Liver (tissue), 8 donors: ENCODE measurements at regions not wholly inside any gene's neighbourhood (a gene's known extent, or its start where the extent isn't known, plus 50 kb on each side); places are given as distances from the start of the nearest gene placed in this dataset.

ENCODE experiments used
- DNase-seq: peaks from one replicate; pipeline ENCODE4 v3.0.0-alpha.2; 2017; ENCODE audit warnings: low spot score
- H3K27ac ChIP-seq, 2 donors: one replicate each; pipeline ENCODE4 v1.7.0; 2013; ENCODE audit warnings: inconsistent platforms in 2 of 2, low read length in 2 of 2, control low read depth in 1 of 2, low read depth in 1 of 2, mild to moderate bottlenecking in 1 of 2
- H3K27me3 ChIP-seq, 4 donors: one replicate each; pipeline versions ENCODE4 v1.6.1 to v1.7.0; 2013; ENCODE audit warnings: low read length in 3 of 4, inconsistent platforms in 1 of 4, mild to moderate bottlenecking in 1 of 4, moderate library complexity in 1 of 4; ENCODE audit not compliant: control insufficient read depth in 4 of 4, insufficient read depth in 4 of 4
- H3K36me3 ChIP-seq, 4 donors: one replicate each; pipeline versions ENCODE4 v1.6.1 to v1.7.0; 2013; ENCODE audit warnings: low read length in 3 of 4, mild to moderate bottlenecking in 3 of 4, low read depth in 1 of 4, moderate library complexity in 1 of 4; ENCODE audit not compliant: control insufficient read depth in 4 of 4, insufficient read depth in 3 of 4
- H3K4me1 ChIP-seq, 4 donors: one replicate each; pipeline versions ENCODE4 v1.6.1 to v1.7.0; 2013; ENCODE audit warnings: low read length in 3 of 4, mild to moderate bottlenecking in 3 of 4, moderate library complexity in 1 of 4; ENCODE audit not compliant: control insufficient read depth in 4 of 4, insufficient read depth in 4 of 4
- H3K4me3 ChIP-seq, 3 donors: one replicate each; pipeline versions ENCODE4 v1.6.1 to v1.7.0; 2013; ENCODE audit warnings: low read length in 3 of 3, control low read depth in 1 of 3, low read depth in 1 of 3, mild to moderate bottlenecking in 1 of 3
- H3K9ac ChIP-seq, 2 donors: one replicate each; pipeline ENCODE4 v1.7.0; 2013; ENCODE audit warnings: low read length in 2 of 2, mild to moderate bottlenecking in 2 of 2, moderate library complexity in 2 of 2, control low read depth in 1 of 2, low read depth in 1 of 2
- H3K9me3 ChIP-seq, 4 donors: one replicate each; pipeline versions ENCODE4 v1.6.1 to v1.7.0; 2013; ENCODE audit warnings: low read length in 3 of 4; ENCODE audit not compliant: control insufficient read depth in 4 of 4
- EGR1 ChIP-seq, 2 donors: IDR thresholded peaks; 2 replicates each; pipeline ENCODE4 v1.6.1; 2016 to 2018; ENCODE audit warnings: antibody characterized with exemption in 2 of 2, low read depth in 2 of 2
- FOXA1 ChIP-seq: IDR thresholded peaks from 2 replicates; pipeline ENCODE4 v1.6.1; 2016; ENCODE audit warnings: antibody characterized with exemption
- FOXA2 ChIP-seq: IDR thresholded peaks from 2 replicates; pipeline ENCODE4 v1.6.1; 2016; ENCODE audit warnings: antibody characterized with exemption
- GABPA ChIP-seq, 2 donors: IDR thresholded peaks in 1 of 2; conservative IDR thresholded peaks in 1 of 2; 2 replicates each; pipeline ENCODE4 v1.6.1; 2016; ENCODE audit warnings: antibody characterized with exemption in 2 of 2, mild to moderate bottlenecking in 1 of 2, moderate library complexity in 1 of 2
- HNF4G ChIP-seq: IDR thresholded peaks from 2 replicates; pipeline ENCODE4 v1.6.1; 2016; ENCODE audit warnings: antibody characterized with exemption
- JUND ChIP-seq, 2 donors: IDR thresholded peaks; 2 replicates each; pipeline ENCODE4 v1.6.1; 2016; ENCODE audit warnings: antibody characterized with exemption in 2 of 2
- NR2F2 ChIP-seq: IDR thresholded peaks from 2 replicates; pipeline ENCODE4 v1.6.1; 2016; ENCODE audit warnings: antibody characterized with exemption
- SP1 ChIP-seq: IDR thresholded peaks from 2 replicates; pipeline ENCODE4 v1.6.1; 2018; ENCODE audit warnings: antibody characterized with exemption, mild to moderate bottlenecking
- TAF1 ChIP-seq: conservative IDR thresholded peaks from 2 replicates; pipeline ENCODE4 v1.6.1; 2016; ENCODE audit warnings: antibody characterized with exemption, mild to moderate bottlenecking
- WGBS: extraction: QIAGEN DNeasy Blood & Tissue Kit; methylation state at CpG from one replicate; pipeline ENCODE4 v1.1.7; 2013; 5-methylcytosine and 5-hydroxymethylcytosine counted together
- TF ChIP-seq, protein P1 (sequence below): IDR thresholded peaks from 2 replicates; pipeline ENCODE4 v1.6.1; 2016; ENCODE audit warnings: antibody characterized with exemption, mild to moderate bottlenecking
- TF ChIP-seq, protein P2 (sequence below): fragments of 150-350 bp; IDR thresholded peaks from 2 replicates; pipeline ENCODE4 v1.5.1; 2017; ENCODE audit warnings: improper control_type of control experiment, low read depth, low read length; ENCODE audit not compliant: missing input control
- TF ChIP-seq, protein P3 (sequence below): IDR thresholded peaks from 2 replicates; pipeline ENCODE4 v1.6.1; 2016; ENCODE audit warnings: antibody characterized with exemption
- TF ChIP-seq, protein P4 (sequence below): IDR thresholded peaks from 2 replicates; pipeline ENCODE4 v1.6.1; 2016; ENCODE audit warnings: antibody characterized with exemption
- donor health status: healthy.
- donor health status: healthy.
- donor health status: healthy.
- donor health status: healthy.
- donor health status: healthy.

DNA sequence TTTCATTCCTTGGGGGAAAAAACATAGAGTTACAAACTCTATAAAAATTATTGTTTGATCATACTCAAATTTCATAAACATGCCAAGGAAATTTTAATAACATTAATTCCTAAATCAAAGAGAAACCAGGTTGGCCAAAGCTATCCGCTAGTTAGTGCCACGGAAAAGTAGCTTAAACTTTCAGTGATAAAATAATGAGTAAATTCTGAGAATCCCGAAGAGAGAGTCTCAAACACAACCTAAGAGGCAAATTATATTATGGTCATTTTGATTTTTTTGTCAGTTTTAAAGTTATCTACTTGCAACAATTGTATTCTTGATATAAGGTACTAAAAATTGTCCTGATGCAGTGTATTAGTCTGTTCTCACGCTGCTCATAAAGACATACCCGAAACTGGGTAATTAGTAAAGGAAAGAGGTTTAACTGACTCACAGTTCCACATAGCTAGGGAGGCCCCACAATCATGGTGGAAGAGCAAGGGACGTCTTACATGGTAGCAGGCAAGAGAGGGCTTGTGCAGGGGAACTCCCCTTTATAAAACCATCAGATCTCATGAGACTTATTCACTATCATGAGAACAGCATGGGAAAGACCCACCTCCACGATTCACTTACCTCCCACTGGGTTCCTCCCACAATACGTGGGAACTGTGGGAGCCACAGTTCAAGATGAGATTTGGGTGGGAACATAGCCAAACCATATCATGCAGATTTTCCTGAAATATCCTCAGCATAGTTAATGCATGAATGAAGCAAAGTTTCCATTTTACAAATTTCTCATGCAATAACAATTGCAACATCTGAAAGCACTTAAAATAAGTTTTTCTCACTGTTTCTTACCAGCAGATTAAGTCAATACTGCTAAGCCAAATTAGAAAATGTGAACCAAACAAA is 205.9 kb upstream of the STK17B start:
- Histone ChIP-seq H3K27ac (no peak overlapping the region), H3K4me1 (no peaks in the 10 kb centered on the region), H3K9me3 (no peaks in the 10 kb centered on the region), H3K27me3 (no peaks in the 10 kb centered on the region), H3K9ac (no peak overlapping the region), H3K36me3 (no peaks in the 10 kb centered on the region), H3K4me3 (no peak overlapping the region)
- no peak for DNase-seq
- 88% methylated on average over 8 of the region's 8 CpGs for WGBS
- TF ChIP-seq SP1 (no peak), FOXA1 (no peak), FOXA2 (no peak), JUND (IDR thresholded peaks at IDR 0.05) (no peak), TAF1 (no peak), NR2F2 (no peak)
- TF ChIP-seq, protein P1, sequence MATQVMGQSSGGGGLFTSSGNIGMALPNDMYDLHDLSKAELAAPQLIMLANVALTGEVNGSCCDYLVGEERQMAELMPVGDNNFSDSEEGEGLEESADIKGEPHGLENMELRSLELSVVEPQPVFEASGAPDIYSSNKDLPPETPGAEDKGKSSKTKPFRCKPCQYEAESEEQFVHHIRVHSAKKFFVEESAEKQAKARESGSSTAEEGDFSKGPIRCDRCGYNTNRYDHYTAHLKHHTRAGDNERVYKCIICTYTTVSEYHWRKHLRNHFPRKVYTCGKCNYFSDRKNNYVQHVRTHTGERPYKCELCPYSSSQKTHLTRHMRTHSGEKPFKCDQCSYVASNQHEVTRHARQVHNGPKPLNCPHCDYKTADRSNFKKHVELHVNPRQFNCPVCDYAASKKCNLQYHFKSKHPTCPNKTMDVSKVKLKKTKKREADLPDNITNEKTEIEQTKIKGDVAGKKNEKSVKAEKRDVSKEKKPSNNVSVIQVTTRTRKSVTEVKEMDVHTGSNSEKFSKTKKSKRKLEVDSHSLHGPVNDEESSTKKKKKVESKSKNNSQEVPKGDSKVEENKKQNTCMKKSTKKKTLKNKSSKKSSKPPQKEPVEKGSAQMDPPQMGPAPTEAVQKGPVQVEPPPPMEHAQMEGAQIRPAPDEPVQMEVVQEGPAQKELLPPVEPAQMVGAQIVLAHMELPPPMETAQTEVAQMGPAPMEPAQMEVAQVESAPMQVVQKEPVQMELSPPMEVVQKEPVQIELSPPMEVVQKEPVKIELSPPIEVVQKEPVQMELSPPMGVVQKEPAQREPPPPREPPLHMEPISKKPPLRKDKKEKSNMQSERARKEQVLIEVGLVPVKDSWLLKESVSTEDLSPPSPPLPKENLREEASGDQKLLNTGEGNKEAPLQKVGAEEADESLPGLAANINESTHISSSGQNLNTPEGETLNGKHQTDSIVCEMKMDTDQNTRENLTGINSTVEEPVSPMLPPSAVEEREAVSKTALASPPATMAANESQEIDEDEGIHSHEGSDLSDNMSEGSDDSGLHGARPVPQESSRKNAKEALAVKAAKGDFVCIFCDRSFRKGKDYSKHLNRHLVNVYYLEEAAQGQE = no peak

DNA sequence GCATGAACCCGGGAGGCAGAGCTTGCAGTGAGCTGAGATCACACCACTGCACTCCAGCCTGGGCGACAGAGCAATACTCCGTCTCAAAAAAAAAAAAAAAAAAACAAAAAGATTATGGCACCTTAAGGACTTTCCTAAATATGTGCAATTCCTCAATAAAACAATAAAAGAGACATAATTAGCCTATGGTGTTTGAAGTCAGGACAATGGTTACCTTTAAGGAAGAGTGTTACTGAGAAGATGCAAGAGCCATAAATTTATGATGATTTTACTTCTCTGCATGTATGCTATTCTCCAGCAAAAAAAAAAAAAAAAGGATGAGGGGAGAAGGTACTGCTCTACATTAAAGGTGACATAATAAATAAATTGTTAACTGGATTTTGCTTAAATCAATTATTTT is 208.2 kb upstream of the STK17B start:
- H3K27me3 ChIP-seq = no peaks in the 10 kb centered on the region
- H3K36me3 ChIP-seq = no peaks in the 10 kb centered on the region
- no peak overlapping the region for H3K27ac ChIP-seq
- H3K9me3 ChIP-seq = no peaks in the 10 kb centered on the region
- 90% methylated on average over 3 of the region's 3 CpGs for WGBS
- no peak for DNase-seq
- TF ChIP-seq, protein P2, sequence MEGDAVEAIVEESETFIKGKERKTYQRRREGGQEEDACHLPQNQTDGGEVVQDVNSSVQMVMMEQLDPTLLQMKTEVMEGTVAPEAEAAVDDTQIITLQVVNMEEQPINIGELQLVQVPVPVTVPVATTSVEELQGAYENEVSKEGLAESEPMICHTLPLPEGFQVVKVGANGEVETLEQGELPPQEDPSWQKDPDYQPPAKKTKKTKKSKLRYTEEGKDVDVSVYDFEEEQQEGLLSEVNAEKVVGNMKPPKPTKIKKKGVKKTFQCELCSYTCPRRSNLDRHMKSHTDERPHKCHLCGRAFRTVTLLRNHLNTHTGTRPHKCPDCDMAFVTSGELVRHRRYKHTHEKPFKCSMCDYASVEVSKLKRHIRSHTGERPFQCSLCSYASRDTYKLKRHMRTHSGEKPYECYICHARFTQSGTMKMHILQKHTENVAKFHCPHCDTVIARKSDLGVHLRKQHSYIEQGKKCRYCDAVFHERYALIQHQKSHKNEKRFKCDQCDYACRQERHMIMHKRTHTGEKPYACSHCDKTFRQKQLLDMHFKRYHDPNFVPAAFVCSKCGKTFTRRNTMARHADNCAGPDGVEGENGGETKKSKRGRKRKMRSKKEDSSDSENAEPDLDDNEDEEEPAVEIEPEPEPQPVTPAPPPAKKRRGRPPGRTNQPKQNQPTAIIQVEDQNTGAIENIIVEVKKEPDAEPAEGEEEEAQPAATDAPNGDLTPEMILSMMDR = no peak
- TF ChIP-seq, protein P3, sequence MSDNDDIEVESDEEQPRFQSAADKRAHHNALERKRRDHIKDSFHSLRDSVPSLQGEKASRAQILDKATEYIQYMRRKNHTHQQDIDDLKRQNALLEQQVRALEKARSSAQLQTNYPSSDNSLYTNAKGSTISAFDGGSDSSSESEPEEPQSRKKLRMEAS = no peak
- no peak for TF ChIP-seq SP1
- TF ChIP-seq HNF4G = no peak
- no peak for TF ChIP-seq FOXA1
- no peak for TF ChIP-seq GABPA (IDR thresholded peaks at IDR 0.05 in 1 of 2, conservative IDR thresholded peaks at IDR 0.05 in 1 of 2)
- TF ChIP-seq NR2F2 = no peak
- TF ChIP-seq, protein P4, sequence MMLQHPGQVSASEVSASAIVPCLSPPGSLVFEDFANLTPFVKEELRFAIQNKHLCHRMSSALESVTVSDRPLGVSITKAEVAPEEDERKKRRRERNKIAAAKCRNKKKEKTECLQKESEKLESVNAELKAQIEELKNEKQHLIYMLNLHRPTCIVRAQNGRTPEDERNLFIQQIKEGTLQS = no peak
- TF ChIP-seq EGR1 (IDR thresholded peaks at IDR 0.05; ENCODE audit: low read depth in 2 of 2) = no peak
- H3K9ac ChIP-seq = no peak overlapping the region
- no peaks in the 10 kb centered on the region for H3K4me1 ChIP-seq
- H3K4me3 ChIP-seq = no peak overlapping the region
